ENCODE measurements at regions not wholly inside any gene's neighbourhood (a gene's known extent, or its start where the extent isn't known, plus 50 kb on each side); places are given as distances from the start of the nearest gene placed in this dataset.

- no peaks in the 10 kb centered on the region for H3K9me3 ChIP-seq (replicated peaks in 1 of 3)
- H3K27ac ChIP-seq = no peak overlapping the region
- WGBS, 4 donors = 0 to 4% (median 1%) methylated on average over 1 of the region's 1 CpG
- DNase-seq = no peak
- intact Hi-C loops (cut with DNase I) = no loop called here
- H3K27me3 ChIP-seq = no peaks in the 10 kb centered on the region
- TF ChIP-seq CTCF (IDR thresholded peaks at IDR 0.05) = no peak
- no peak for TF ChIP-seq POLR2A (IDR thresholded peaks at IDR 0.05)
- no peaks in the 10 kb centered on the region for H3K4me1 ChIP-seq (replicated peaks in 1 of 2)
- H3K36me3 ChIP-seq (replicated peaks in 1 of 2) = no peaks in the 10 kb centered on the region
- no peak overlapping the region for H3K4me3 ChIP-seq
Measured at GRCh38 chr5:109987355-109987754, 297.6 kb downstream of the MAN2A1 start.

GRCh38 chr5:109987970-109988369 lies 298.2 kb downstream of the MAN2A1 start:
- Histone ChIP-seq H3K27ac (no peak overlapping the region), H3K4me1 (replicated peaks in 1 of 2) (no peaks in the 10 kb centered on the region), H3K36me3 (replicated peaks in 1 of 2) (no peaks in the 10 kb centered on the region), H3K27me3 (no peaks in the 10 kb centered on the region), H3K4me3 (no peak overlapping the region), H3K9me3 (replicated peaks in 1 of 3) (no peaks in the 10 kb centered on the region)
- WGBS, 4 donors = 55 to 71% (median 61%) methylated on average over 2 of the region's 2 CpGs
- no peak for DNase-seq
- intact Hi-C loops (cut with DNase I) = no loop called here
- TF ChIP-seq POLR2A (IDR thresholded peaks at IDR 0.05) (no peak), CTCF (IDR thresholded peaks at IDR 0.05) (no peak)

- Histone ChIP-seq H3K36me3 (replicated peaks in 1 of 2) (no peaks in the 10 kb centered on the region), H3K9me3 (replicated peaks in 1 of 3) (no peaks in the 10 kb centered on the region), H3K4me3 (no peak overlapping the region), H3K27me3 (no peaks in the 10 kb centered on the region), H3K4me1 (replicated peaks in 1 of 2) (no peaks in the 10 kb centered on the region), H3K27ac (no peak overlapping the region)
- DNase-seq = no peak
- WGBS, 4 donors = 83 to 94% (median 88%) methylated on average over 7 of the region's 7 CpGs
- intact Hi-C loops (cut with DNase I) = no loop called here
- TF ChIP-seq CTCF (IDR thresholded peaks at IDR 0.05) (no peak), POLR2A (IDR thresholded peaks at IDR 0.05) (no peak)
Measured at GRCh38 chr5:109989161-109989560, 299.4 kb downstream of the MAN2A1 start.

GRCh38 chr5:109989994-109990722 lies 300.4 kb downstream of the MAN2A1 start:
- Histone ChIP-seq H3K27me3 (no peaks in the 10 kb centered on the region), H3K4me3 (no peak overlapping the region), H3K27ac (no peak overlapping the region), H3K9me3 (replicated peaks in 1 of 3) (no peaks in the 10 kb centered on the region), H3K36me3 (replicated peaks in 1 of 2) (no peaks in the 10 kb centered on the region), H3K4me1 (replicated peaks in 1 of 2) (no peaks in the 10 kb centered on the region)
- 84 to 94% (median 90%) methylated on average over 4 of the region's 4 CpGs for WGBS, 4 donors
- intact Hi-C loops (cut with DNase I) = no loop called here
- TF ChIP-seq CTCF (IDR thresholded peaks at IDR 0.05) = no peak
- no peak for TF ChIP-seq POLR2A (IDR thresholded peaks at IDR 0.05)
- no peak for DNase-seq

Measured in adrenal gland (tissue), 9 donors.